ENCODE measurements at regions not wholly inside any gene's neighbourhood (a gene's known extent, or its start where the extent isn't known, plus 50 kb on each side); places are given as distances from the start of the nearest gene placed in this dataset.

GRCh38 chr13:111900390-111901131 is 166.4 kb upstream of the SOX1 start:
- TF ChIP-seq CTCF (IDR thresholded peaks at IDR 0.05) (no peak), POLR2A (IDR thresholded peaks at IDR 0.05) (no peak)
